Vagina (tissue), 2 donors: ENCODE measurements at regions not wholly inside any gene's neighbourhood (a gene's known extent, or its start where the extent isn't known, plus 50 kb on each side); places are given as distances from the start of the nearest gene placed in this dataset.

Experiments used
- DNase-seq, 2 donors: peaks; one replicate each; pipeline ENCODE4 v3.0.0-alpha.2; 2017; ENCODE audit errors: extremely low spot score in 2 of 2
- H3K27ac ChIP-seq: fragments of 200-600 bp; sonication (generic); one replicate; pipeline ENCODE4 v1.5.1; 2019
- H3K27me3 ChIP-seq: fragments of 200-600 bp; sonication (generic); one replicate; pipeline ENCODE4 v1.5.1; 2019
- H3K36me3 ChIP-seq, 2 donors: fragments of 200-600 bp; sonication (generic); one replicate each; pipeline ENCODE4 v1.5.1; 2017 to 2019
- H3K4me1 ChIP-seq: fragments of 200-600 bp; sonication (generic); one replicate; pipeline ENCODE4 v1.5.1; 2019
- H3K4me3 ChIP-seq, 2 donors: fragments of 200-600 bp; sonication (generic); 1 replicate in 1 of 2; 2 replicates in 1 of 2; pipeline ENCODE4 v1.5.1; 2016 to 2019
- H3K9me3 ChIP-seq: fragments of 200-600 bp; sonication (generic); one replicate; pipeline ENCODE4 v1.5.1; 2019
- CTCF ChIP-seq, 3 experiments: fragments of 450-650 bp in 2 of 3; fragments of 200-600 bp in 1 of 3; sonication (generic) in 1 of 3; IDR thresholded peaks; one replicate each; pipeline ENCODE4 v1.5.1; 2017 to 2019; ENCODE audit warnings: antibody characterized with exemption in 3 of 3, mild to moderate bottlenecking in 2 of 3, moderate library complexity in 2 of 3
- POLR2A ChIP-seq, 2 donors: fragments of 450-650 bp; IDR thresholded peaks; one replicate each; pipeline ENCODE4 v1.6.1; 2017; ENCODE audit warnings: antibody characterized with exemption in 2 of 2, mild to moderate bottlenecking in 2 of 2, moderate library complexity in 2 of 2
- POLR2AphosphoS5 ChIP-seq, 2 donors: sonication (generic); formaldehyde crosslinking; IDR thresholded peaks; one replicate each; pipeline ENCODE4 v1.9.0; 2017; ENCODE audit warnings: antibody characterized with exemption in 2 of 2, mild to moderate bottlenecking in 2 of 2, low read depth in 1 of 2; ENCODE audit not compliant: insufficient read depth in 1 of 2
- intact Hi-C: fragments of 100-400 bp; cut with DNase I; formaldehyde crosslinking; loops from one replicate; pipeline ENCODE4 v1.15.1; 2023

DNA sequence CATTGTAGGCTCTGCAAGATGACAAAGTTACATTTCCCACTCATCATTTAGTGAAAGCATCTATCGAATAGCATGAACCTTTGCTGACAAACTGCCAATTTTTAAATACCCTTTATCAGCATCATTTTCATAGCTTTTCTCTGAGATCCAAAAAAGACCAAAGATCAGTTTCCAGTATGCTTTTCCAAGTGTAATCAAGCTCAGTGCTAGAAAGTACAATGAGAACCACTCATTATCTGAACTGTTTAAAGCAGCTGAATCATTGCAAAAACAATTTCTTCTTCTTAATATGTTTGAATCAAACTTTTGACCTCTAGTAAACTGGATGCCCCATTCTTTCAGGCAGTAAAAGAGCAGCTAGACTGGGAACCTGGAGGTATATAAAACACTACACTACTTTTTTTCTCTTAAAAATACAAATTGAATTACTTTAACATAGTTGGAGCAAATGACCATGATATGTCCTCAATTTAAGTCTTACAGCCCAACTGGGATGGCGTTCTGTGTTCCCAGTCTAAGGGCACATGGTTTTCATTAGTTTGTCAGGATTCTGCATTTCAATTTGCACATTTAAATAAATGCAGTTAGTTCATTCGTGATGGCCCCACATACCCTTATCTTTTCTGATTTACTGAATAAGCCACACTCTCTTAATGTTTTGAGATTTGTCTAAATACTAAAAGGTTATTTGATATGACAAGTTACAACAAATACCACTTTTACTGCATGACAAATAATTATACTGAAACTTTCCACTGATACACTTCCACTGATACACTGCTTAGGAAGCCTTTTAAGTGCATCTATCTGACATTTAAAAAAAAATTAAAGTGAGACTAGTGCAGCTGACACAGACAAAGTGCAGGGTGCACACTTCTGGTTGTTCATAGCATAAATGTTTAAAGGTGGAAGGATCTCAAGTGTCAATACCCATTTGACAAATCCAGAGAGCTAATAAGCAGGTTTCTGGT is 146.0 kb upstream of the FRMD4B start:
- no peaks in the 10 kb centered on the region for H3K36me3 ChIP-seq
- TF ChIP-seq POLR2A (IDR thresholded peaks at IDR 0.05) (no peak), POLR2AphosphoS5 (IDR thresholded peaks at IDR 0.05; ENCODE audit: insufficient read depth in 1 of 2, low read depth in 1 of 2) (no peak), CTCF (IDR thresholded peaks at IDR 0.05) (no peak)
- H3K4me3 ChIP-seq: no peak overlapping the region
- H3K27ac ChIP-seq: no peak overlapping the region
- H3K27me3 ChIP-seq: no peaks in the 10 kb centered on the region
- no peaks in the 10 kb centered on the region for H3K9me3 ChIP-seq
- peaks cover 20% of the 10 kb centered on the region for H3K4me1 ChIP-seq
- intact Hi-C loops: no loop called here
- no peak for DNase-seq

GRCh38 chr3:69530554-69530953 is 144.7 kb upstream of the FRMD4B start:
- H3K27me3 ChIP-seq: no peaks in the 10 kb centered on the region
- no peak overlapping the region for H3K4me3 ChIP-seq
- intact Hi-C loops: no loop called here
- no peaks in the 10 kb centered on the region for H3K36me3 ChIP-seq
- DNase-seq: no peak
- H3K9me3 ChIP-seq: no peaks in the 10 kb centered on the region
- peaks cover 20% of the 10 kb centered on the region for H3K4me1 ChIP-seq
- TF ChIP-seq CTCF (IDR thresholded peaks at IDR 0.05) (no peak), POLR2A (IDR thresholded peaks at IDR 0.05) (no peak), POLR2AphosphoS5 (IDR thresholded peaks at IDR 0.05; ENCODE audit: insufficient read depth in 1 of 2, low read depth in 1 of 2) (no peak)
- no peak overlapping the region for H3K27ac ChIP-seq

- intact Hi-C loops: no loop called here
- Histone ChIP-seq H3K4me3 (no peak overlapping the region), H3K27me3 (no peaks in the 10 kb centered on the region), H3K36me3 (no peaks in the 10 kb centered on the region), H3K27ac (no peak overlapping the region), H3K4me1 (peaks cover 10% of the 10 kb centered on the region), H3K9me3 (no peaks in the 10 kb centered on the region)
- TF ChIP-seq POLR2A (IDR thresholded peaks at IDR 0.05): no peak
- TF ChIP-seq POLR2AphosphoS5 (IDR thresholded peaks at IDR 0.05; ENCODE audit: insufficient read depth in 1 of 2, low read depth in 1 of 2): no peak
- no peak for TF ChIP-seq CTCF (IDR thresholded peaks at IDR 0.05)
- DNase-seq: no peak
These were observed 141.6 kb upstream of the FRMD4B start for GRCh38 chr3:69527498-69527897.

- no peaks in the 10 kb centered on the region for H3K4me1 ChIP-seq
- no peak overlapping the region for H3K4me3 ChIP-seq
- TF ChIP-seq CTCF (IDR thresholded peaks at IDR 0.05): no peak
- TF ChIP-seq POLR2A (IDR thresholded peaks at IDR 0.05): no peak
- no peak for TF ChIP-seq POLR2AphosphoS5 (IDR thresholded peaks at IDR 0.05; ENCODE audit: insufficient read depth in 1 of 2, low read depth in 1 of 2)
- no peak for DNase-seq
- no peaks in the 10 kb centered on the region for H3K9me3 ChIP-seq
- intact Hi-C loops: no loop called here
- no peaks in the 10 kb centered on the region for H3K27me3 ChIP-seq
- H3K36me3 ChIP-seq: no peaks in the 10 kb centered on the region
- no peak overlapping the region for H3K27ac ChIP-seq
These were observed 138.9 kb upstream of the FRMD4B start for GRCh38 chr3:69524816-69525215.

DNA sequence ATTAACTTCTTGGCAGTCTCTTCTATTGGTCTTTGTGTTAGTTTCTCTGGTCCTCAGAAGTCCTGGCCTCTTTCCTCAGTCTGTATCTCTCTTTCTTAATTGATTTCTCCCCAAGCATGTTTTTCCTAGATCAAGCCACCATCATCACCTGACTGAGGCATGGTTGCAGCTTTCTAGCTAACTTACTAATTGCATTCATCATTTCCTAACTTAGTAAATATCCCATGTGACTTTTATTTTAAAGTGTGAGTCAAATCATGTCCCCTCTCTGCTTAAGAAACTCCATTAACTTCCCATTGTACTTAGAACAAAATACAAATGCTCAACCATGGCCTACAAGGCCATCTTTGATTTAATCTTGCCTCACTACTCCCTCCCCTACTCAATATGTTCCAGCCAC is 135.4 kb upstream of the FRMD4B start:
- DNase-seq: no peak
- TF ChIP-seq CTCF (IDR thresholded peaks at IDR 0.05): no peak
- no peak for TF ChIP-seq POLR2AphosphoS5 (IDR thresholded peaks at IDR 0.05; ENCODE audit: insufficient read depth in 1 of 2, low read depth in 1 of 2)
- no peak for TF ChIP-seq POLR2A (IDR thresholded peaks at IDR 0.05)
- H3K27ac ChIP-seq: no peak overlapping the region
- no peaks in the 10 kb centered on the region for H3K27me3 ChIP-seq
- no peaks in the 10 kb centered on the region for H3K36me3 ChIP-seq
- intact Hi-C loops: no loop called here
- no peaks in the 10 kb centered on the region for H3K4me1 ChIP-seq
- H3K9me3 ChIP-seq: no peaks in the 10 kb centered on the region
- no peak overlapping the region for H3K4me3 ChIP-seq
